ENCODE measurements at regions not wholly inside any gene's neighbourhood (a gene's known extent, or its start where the extent isn't known, plus 50 kb on each side); places are given as distances from the start of the nearest gene placed in this dataset.

DNA sequence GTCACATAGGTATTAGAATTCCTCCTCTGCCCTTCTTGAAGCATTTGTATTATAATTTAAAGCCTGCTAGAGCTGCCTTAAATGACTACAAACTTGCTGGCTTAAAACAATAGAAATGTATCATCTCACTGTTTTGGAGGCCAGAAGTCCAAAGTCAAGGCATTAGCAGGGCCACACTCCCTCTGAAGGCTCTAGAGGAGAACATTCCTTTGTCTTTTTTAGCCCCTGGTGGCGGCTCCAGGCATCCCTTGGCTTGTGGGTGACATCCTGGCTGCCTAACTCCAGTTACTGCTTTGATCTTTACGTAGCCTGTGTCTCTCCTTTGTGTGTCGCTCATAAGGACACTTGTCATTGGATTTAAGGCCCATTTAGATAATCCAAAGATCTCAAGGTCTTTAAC lies 186.6 kb upstream of the SALL1 start:
- TF ChIP-seq, protein P1, sequence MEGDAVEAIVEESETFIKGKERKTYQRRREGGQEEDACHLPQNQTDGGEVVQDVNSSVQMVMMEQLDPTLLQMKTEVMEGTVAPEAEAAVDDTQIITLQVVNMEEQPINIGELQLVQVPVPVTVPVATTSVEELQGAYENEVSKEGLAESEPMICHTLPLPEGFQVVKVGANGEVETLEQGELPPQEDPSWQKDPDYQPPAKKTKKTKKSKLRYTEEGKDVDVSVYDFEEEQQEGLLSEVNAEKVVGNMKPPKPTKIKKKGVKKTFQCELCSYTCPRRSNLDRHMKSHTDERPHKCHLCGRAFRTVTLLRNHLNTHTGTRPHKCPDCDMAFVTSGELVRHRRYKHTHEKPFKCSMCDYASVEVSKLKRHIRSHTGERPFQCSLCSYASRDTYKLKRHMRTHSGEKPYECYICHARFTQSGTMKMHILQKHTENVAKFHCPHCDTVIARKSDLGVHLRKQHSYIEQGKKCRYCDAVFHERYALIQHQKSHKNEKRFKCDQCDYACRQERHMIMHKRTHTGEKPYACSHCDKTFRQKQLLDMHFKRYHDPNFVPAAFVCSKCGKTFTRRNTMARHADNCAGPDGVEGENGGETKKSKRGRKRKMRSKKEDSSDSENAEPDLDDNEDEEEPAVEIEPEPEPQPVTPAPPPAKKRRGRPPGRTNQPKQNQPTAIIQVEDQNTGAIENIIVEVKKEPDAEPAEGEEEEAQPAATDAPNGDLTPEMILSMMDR (conservative IDR thresholded peaks at IDR 0.05; ENCODE audit: low read depth in 2 of 2), result peak; percentile 42 to 59
- TF ChIP-seq POLR2AphosphoS5 (IDR thresholded peaks at IDR 0.05; ENCODE audit: low read depth) (no peak), EZH2phosphoT487 (IDR thresholded peaks at IDR 0.05; ENCODE audit: unreplicated experiment) (no peak), JUNB (IDR thresholded peaks at IDR 0.05; ENCODE audit: unreplicated experiment) (no peak)
